GM13977 (cell line): ENCODE measurements at regions not wholly inside any gene's neighbourhood (a gene's known extent, or its start where the extent isn't known, plus 50 kb on each side); places are given as distances from the start of the nearest gene placed in this dataset.

Source experiments
- DNase-seq: peaks from one replicate; pipeline ENCODE4 v3.0.0; 2012; ENCODE audit warnings: low spot score
- in situ Hi-C: fragments of 300-500 bp; cut with MboI; formaldehyde crosslinking; loops from one replicate; pipeline ENCODE4 v1.12.0; 2022; ENCODE audit warnings: low sequenced_read_pairs, low pct_unique_long_range_greater_than_20kb, mixed read lengths, inconsistent platforms; ENCODE audit not compliant: unreplicated experiment
- TF ChIP-seq, protein P1 (sequence below): IDR thresholded peaks from 2 replicates; pipeline ENCODE4 v1.5.1; 2012; ENCODE audit warnings: mild to moderate bottlenecking, control low read depth; ENCODE audit not compliant: insufficient read depth; ENCODE audit errors: extremely low read depth, missing control alignments

DNA sequence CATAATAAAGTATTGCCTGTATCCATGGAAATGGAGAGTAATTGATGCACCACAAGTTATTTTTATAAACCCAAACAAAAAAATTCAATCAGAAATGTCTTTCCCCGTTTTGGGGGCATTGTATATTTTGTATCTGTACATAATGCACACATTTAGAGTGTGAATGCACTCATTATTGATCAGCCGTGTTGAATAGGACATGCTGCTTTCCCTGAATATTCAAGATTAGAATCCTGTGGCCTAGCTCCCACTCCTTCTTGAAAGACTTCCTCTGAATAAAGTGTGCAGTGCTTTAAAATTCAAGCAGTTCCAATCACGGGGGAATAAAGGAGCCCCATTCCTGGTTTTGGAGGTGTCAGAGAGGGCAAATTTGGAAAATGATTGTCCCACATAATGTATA is 103.8 kb upstream of the TOX3 start:
- TF ChIP-seq, protein P1, sequence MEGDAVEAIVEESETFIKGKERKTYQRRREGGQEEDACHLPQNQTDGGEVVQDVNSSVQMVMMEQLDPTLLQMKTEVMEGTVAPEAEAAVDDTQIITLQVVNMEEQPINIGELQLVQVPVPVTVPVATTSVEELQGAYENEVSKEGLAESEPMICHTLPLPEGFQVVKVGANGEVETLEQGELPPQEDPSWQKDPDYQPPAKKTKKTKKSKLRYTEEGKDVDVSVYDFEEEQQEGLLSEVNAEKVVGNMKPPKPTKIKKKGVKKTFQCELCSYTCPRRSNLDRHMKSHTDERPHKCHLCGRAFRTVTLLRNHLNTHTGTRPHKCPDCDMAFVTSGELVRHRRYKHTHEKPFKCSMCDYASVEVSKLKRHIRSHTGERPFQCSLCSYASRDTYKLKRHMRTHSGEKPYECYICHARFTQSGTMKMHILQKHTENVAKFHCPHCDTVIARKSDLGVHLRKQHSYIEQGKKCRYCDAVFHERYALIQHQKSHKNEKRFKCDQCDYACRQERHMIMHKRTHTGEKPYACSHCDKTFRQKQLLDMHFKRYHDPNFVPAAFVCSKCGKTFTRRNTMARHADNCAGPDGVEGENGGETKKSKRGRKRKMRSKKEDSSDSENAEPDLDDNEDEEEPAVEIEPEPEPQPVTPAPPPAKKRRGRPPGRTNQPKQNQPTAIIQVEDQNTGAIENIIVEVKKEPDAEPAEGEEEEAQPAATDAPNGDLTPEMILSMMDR: no peak
- in situ Hi-C loops: no loop called here
- no peak for DNase-seq

DNA sequence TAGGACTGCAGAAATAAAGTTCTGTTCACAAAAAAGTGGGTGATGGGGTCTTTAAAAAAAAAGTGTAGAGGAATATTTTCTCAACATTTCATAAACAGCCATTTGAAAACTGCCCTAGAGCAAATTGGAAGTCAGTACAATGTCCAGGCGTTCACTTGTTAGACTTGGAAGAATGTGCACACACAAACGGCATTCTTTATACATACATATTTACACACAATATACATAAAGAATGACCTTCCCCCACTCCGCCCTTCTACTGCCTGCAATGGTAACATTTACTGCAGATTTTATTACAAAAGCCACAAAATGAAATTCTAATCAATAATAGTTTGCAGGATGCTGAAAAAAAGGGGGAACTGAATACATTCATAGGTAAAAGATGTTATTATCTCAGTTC is 103.4 kb upstream of the TOX3 start:
- TF ChIP-seq, protein P1: no peak
- in situ Hi-C loops: no loop called here
- no peak for DNase-seq

DNA sequence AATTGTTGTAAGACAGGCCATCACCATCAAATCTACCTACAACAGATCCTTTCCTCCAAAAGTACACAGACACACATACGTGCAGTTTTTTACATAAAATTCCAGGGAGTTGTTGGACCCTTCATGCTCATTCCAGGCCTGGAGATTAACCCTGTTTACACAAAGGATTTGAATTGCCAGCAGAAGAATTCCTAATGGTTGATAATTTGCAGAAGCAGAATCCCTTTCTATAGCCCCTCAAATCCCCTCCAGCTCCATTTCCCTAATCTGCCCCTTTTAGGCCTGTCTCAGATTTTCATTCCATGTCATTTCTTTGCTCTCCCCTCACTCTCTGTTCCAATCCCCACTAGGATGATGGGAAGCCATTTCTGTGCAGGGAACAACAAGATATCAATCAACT is 102.9 kb upstream of the TOX3 start:
- in situ Hi-C loops: no loop called here
- TF ChIP-seq, protein P1: no peak
- DNase-seq: no peak

DNA sequence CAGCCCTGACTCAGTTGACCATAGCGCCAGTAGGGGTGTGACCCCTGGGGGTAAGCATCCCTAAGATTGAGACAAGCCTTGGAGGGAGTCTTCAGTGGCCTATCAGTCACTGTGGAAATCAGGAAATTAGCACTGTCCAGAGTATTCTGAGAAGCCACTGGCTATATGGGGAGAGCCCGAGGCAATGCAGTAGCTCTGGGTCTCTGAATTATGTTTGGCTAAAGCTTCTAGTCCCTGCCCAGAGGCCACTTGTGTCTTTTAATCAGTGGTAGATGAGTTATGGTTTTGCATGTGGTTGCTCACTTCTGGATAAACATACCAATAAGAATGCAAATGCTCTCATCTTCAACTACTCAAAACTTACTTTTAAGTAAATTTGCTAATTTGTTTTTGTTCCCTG is 100.6 kb upstream of the TOX3 start:
- TF ChIP-seq, protein P1: no peak
- DNase-seq: no peak
- in situ Hi-C loops: no loop called here

DNA sequence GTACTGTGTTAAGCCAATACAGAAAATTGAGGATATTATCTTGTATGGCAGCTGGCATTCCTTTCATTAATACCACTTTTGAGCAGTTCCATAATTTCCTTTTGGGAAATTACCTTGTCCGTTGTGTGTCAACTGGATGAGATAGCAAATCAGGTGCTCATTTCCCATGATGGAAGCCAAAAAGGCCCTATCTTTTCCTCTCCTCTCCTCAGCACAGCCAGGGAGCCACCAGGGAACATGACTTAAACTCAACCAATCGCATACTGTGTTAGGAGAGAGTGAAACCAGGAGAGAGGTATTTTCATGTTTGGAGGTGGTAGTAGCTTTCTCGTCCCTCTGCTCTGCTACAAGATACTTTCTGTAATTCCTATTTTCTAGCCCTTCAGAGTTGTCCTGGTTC is 96.1 kb upstream of the TOX3 start:
- DNase-seq: no peak
- in situ Hi-C loops: no loop called here
- TF ChIP-seq, protein P1: no peak

DNA sequence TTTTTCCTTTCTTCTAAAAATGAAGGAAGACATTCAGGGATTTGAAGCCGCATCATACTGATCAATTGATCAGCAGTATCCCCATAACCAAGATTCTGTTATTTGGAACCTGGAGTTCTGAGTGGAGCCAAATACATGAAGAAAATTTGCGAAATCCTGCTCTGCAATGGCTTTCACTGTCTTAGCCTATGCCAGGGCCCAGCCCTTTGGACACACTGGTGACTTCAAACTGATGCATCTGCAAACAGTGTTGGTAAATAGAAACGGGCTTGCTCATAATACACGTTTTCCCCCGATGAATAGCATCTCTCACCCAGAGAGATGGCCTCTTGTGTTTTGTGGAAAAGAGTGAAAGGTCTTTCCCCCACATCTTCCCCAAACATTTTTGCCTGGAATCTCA is 87.6 kb upstream of the TOX3 start:
- TF ChIP-seq, protein P1: no peak
- no peak for DNase-seq
- in situ Hi-C loops: no loop called here

DNA sequence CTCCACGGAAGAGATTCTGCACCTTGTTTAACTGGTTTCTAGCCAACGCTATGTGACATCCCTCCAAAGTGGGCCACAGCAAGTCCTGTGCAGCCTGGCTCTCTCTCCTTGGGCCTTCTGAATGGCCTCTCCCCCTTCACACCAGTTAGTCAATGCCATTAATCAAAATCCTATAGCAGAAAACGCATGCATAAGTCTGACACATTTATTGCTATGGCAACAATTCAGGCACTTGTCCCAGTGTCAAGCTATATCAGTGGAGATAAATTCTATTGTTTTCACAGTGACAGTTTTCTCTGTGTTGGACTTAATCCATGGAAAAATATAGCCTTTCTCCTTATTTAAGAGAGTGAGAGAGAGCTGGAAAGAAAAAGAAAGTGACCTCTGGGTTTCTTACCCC is 87.2 kb upstream of the TOX3 start:
- in situ Hi-C loops: no loop called here
- TF ChIP-seq, protein P1: no peak
- no peak for DNase-seq
